ENCODE measurements at regions not wholly inside any gene's neighbourhood (a gene's known extent, or its start where the extent isn't known, plus 50 kb on each side); places are given as distances from the start of the nearest gene placed in this dataset.

- FAIRE-seq, result no peak
- POLR2A ChIA-PET, result no interaction called here
Observed at GRCh38 chr1:72932025-72932424, 649.7 kb upstream of the NEGR1 start.

More at GRCh38 chr1:72932025-72932424, 649.7 kb upstream of the NEGR1 start:
- Histone ChIP-seq H3K9me1 (replicated peaks; ENCODE audit: control insufficient read depth, extremely low read depth, insufficient read depth, low read length) (no peaks in the 10 kb centered on the region), H3K4me1 (ENCODE audit: control insufficient read depth, extremely low read depth, insufficient read depth, low read length) (no peaks in the 10 kb centered on the region), H3K9me3 (replicated peaks; ENCODE audit: control insufficient read depth, insufficient read depth, low read length) (no peaks in the 10 kb centered on the region), H3K27ac (ENCODE audit: insufficient read depth, low read depth, low read length) (no peak overlapping the region), H4K20me1 (replicated peaks; ENCODE audit: control insufficient read depth, extremely low read depth, insufficient read depth, low read length) (no peaks in the 10 kb centered on the region), H3K79me2 (ENCODE audit: control insufficient read depth, insufficient read depth, low read length) (no peaks in the 10 kb centered on the region), H3K27me3 (ENCODE audit: control insufficient read depth in 2 of 2, insufficient read depth in 2 of 2, low read length in 2 of 2) (no peaks in the 10 kb centered on the region), H3K4me3 (replicated peaks in 1 of 3; ENCODE audit: insufficient read depth in 1 of 3, low read depth in 1 of 3, low read length in 3 of 3) (no peak overlapping the region), H3K4me2 (ENCODE audit: insufficient read depth, low read length) (no peak overlapping the region), H3K9ac (replicated peaks; ENCODE audit: extremely low read depth, insufficient read depth, low read length) (no peak overlapping the region), H3K36me3 (ENCODE audit: control insufficient read depth in 2 of 2, extremely low read depth in 1 of 2, insufficient read depth in 2 of 2, low read length in 2 of 2) (no peaks in the 10 kb centered on the region), H2AFZ (ENCODE audit: low read depth, low read length) (no peak overlapping the region)
- intact Hi-C loops (cut with micrococcal nuclease), result no loop called here
- dilution Hi-C loops (cut with MboI; ENCODE audit: extremely low pct_ligation_motif_present, low sequenced_read_pairs), result no loop called here
- no TSS peak for BruUV-seq (replicated peaks)
- no peak for TF ChIP-seq MYC (IDR thresholded peaks at IDR 0.05; ENCODE audit: low read depth, low read length)
- no peak for TF ChIP-seq GATA2 (IDR thresholded peaks at IDR 0.05; ENCODE audit: insufficient read depth, insufficient read length, low read depth, low read length)
- no peak for TF ChIP-seq POLR2A (IDR thresholded peaks at IDR 0.05; ENCODE audit: low read depth, low read length)
- TF ChIP-seq, protein P1, sequence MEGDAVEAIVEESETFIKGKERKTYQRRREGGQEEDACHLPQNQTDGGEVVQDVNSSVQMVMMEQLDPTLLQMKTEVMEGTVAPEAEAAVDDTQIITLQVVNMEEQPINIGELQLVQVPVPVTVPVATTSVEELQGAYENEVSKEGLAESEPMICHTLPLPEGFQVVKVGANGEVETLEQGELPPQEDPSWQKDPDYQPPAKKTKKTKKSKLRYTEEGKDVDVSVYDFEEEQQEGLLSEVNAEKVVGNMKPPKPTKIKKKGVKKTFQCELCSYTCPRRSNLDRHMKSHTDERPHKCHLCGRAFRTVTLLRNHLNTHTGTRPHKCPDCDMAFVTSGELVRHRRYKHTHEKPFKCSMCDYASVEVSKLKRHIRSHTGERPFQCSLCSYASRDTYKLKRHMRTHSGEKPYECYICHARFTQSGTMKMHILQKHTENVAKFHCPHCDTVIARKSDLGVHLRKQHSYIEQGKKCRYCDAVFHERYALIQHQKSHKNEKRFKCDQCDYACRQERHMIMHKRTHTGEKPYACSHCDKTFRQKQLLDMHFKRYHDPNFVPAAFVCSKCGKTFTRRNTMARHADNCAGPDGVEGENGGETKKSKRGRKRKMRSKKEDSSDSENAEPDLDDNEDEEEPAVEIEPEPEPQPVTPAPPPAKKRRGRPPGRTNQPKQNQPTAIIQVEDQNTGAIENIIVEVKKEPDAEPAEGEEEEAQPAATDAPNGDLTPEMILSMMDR (IDR thresholded peaks at IDR 0.05; ENCODE audit: extremely low read depth in 1 of 2, insufficient read depth in 1 of 2, low read depth in 1 of 2, low read length in 2 of 2), result no peak
- no peak for TF ChIP-seq EZH2 (IDR thresholded peaks at IDR 0.05; ENCODE audit: borderline replicate concordance, low read depth, low read length, severe bottlenecking)
- no peak for TF ChIP-seq JUN (IDR thresholded peaks at IDR 0.05; ENCODE audit: borderline replicate concordance, insufficient read depth, insufficient read length, low read depth)
- no peak for TF ChIP-seq FOS (IDR thresholded peaks at IDR 0.05; ENCODE audit: borderline replicate concordance, insufficient read depth, low read length)
- no peak for TF ChIP-seq POLR2AphosphoS5 (IDR thresholded peaks at IDR 0.05; ENCODE audit: insufficient read depth, low read depth, low read length)
- TF ChIP-seq MAX (IDR thresholded peaks at IDR 0.05; ENCODE audit: insufficient read depth, insufficient read length), result no peak
- CTCF ChIA-PET, result no interaction called here
- DNase-seq (ENCODE audit: low read depth, low spot score), result no peak

Data from endothelial cell of umbilical vein (primary cell).